ENCODE measurements at regions not wholly inside any gene's neighbourhood (a gene's known extent, or its start where the extent isn't known, plus 50 kb on each side); places are given as distances from the start of the nearest gene placed in this dataset.

DNA sequence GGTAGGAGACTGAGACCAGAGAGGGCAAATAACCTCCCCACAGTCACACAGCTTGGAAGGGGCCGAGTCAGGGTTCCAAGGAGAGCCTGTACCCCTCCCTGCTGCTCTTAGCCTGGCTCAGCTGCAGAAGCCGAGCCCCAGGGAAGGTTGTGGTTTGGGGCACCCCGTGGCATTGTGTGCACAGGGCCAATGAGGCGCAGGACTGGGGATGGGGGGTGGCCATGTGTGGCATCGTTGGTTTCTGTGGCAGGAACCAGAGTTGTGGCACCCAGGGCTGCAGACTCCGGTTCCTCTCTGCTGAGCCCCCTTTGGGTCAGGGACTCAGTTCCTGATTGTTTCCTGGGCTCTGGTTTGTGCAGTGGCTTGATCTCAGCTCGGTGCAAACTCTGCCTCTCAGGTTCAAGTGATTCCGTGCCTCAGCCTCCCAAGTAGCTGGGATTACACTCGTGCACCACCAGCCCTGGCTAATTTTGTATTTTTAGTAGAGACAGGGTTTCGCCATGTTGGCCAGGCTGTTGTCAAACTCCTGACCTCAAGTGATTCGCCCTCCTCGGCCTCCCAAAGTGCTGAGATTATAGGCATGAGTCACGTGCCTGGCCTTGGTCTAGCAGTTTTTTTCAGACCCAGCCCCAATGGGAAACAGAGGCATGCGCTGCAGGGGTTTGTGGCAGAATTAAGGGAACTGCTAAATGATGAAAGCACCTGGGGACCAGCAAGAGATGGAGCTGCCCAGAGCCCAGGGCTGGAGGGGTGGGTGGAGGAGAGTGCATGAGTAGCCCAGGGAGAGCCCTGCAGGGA, 221.0 kb upstream of the SULF2 start:
- TF ChIP-seq, protein P1, sequence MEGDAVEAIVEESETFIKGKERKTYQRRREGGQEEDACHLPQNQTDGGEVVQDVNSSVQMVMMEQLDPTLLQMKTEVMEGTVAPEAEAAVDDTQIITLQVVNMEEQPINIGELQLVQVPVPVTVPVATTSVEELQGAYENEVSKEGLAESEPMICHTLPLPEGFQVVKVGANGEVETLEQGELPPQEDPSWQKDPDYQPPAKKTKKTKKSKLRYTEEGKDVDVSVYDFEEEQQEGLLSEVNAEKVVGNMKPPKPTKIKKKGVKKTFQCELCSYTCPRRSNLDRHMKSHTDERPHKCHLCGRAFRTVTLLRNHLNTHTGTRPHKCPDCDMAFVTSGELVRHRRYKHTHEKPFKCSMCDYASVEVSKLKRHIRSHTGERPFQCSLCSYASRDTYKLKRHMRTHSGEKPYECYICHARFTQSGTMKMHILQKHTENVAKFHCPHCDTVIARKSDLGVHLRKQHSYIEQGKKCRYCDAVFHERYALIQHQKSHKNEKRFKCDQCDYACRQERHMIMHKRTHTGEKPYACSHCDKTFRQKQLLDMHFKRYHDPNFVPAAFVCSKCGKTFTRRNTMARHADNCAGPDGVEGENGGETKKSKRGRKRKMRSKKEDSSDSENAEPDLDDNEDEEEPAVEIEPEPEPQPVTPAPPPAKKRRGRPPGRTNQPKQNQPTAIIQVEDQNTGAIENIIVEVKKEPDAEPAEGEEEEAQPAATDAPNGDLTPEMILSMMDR (IDR thresholded peaks at IDR 0.05), result no peak
- TF ChIP-seq EZH2phosphoT487 (IDR thresholded peaks at IDR 0.05), result no peak
